SK-N-SH (cell line): ENCODE measurements at regions not wholly inside any gene's neighbourhood (a gene's known extent, or its start where the extent isn't known, plus 50 kb on each side); places are given as distances from the start of the nearest gene placed in this dataset.

Source experiments
- CTCF ChIA-PET: fragments of 300-600, 350-600 bp; formaldehyde crosslinking; extraction: SDS; loops from one replicate; lab custom pipeline; 2021; lab: Yijun Ruan, JAX
- POLR2A ChIA-PET: fragments of 350-600 bp; sonication (Branson Sonifier 250); formaldehyde crosslinking; extraction: SDS; loops from one replicate; lab custom pipeline; 2020; ENCODE audit warnings: antibody characterized with exemption, inconsistent platforms; lab: Yijun Ruan, JAX
- DNase-seq: peaks from one replicate; pipeline ENCODE4 v3.0.0; 2012
- H2AFZ ChIP-seq: fragments of 200-600 bp; sonication (generic); 2 replicates; pipeline ENCODE4 v1.8.1; 2016; ENCODE audit warnings: antibody characterized with exemption, mild to moderate bottlenecking, low read depth
- H3F3A ChIP-seq: fragments of 200-600 bp; sonication (generic); replicated peaks from 2 replicates; pipeline ENCODE3; 2016; ENCODE audit warnings: antibody characterized with exemption, mild to moderate bottlenecking; ENCODE audit not compliant: insufficient read depth
- H3K27ac ChIP-seq, 2 experiments: fragments of 200-500 bp in 1 of 2; fragments of 200-600 bp in 1 of 2; sonication (Bioruptor generic) in 1 of 2; sonication (generic), shearing (Covaris generic) in 1 of 2; 2 replicates each; pipeline versions ENCODE4 v1.5.1 to v1.6.1; 2014 to 2016; ENCODE audit warnings: low read depth in 2 of 2, inconsistent platforms in 1 of 2, low read length in 1 of 2, mild to moderate bottlenecking in 1 of 2, mixed read lengths in 1 of 2
- H3K27me3 ChIP-seq: fragments of 200-600 bp; sonication (generic), shearing (Covaris generic); 2 replicates; pipeline ENCODE4 v1.6.1; 2016; ENCODE audit warnings: mixed run types; ENCODE audit not compliant: insufficient read depth
- H3K36me3 ChIP-seq, 2 experiments: fragments of 200-500 bp in 1 of 2; fragments of 200-600 bp in 1 of 2; sonication (Bioruptor generic) in 1 of 2; sonication (generic) in 1 of 2; replicated peaks in 1 of 2; 2 replicates each; pipeline versions ENCODE3 to v1.5.1; 2014 to 2016; ENCODE audit warnings: low read length in 1 of 2, mild to moderate bottlenecking in 1 of 2; ENCODE audit not compliant: insufficient read depth in 2 of 2, control insufficient read depth in 1 of 2
- H3K4me1 ChIP-seq, 2 experiments: fragments of 200-500 bp in 1 of 2; fragments of 200-600 bp in 1 of 2; sonication (Bioruptor generic) in 1 of 2; sonication (generic), shearing (Covaris generic) in 1 of 2; 2 replicates each; pipeline versions ENCODE4 v1.5.1 to v1.6.1; 2014 to 2016; ENCODE audit warnings: low read depth in 1 of 2, low read length in 1 of 2, mixed run types in 1 of 2; ENCODE audit not compliant: insufficient read depth in 2 of 2, control insufficient read depth in 1 of 2
- H3K4me2 ChIP-seq: fragments of 200-600 bp; sonication (generic), shearing (Covaris generic); 2 replicates; pipeline ENCODE4 v1.6.1; 2017; ENCODE audit warnings: mixed run types
- H3K4me3 ChIP-seq, 2 experiments: fragments of 200-500 bp in 1 of 2; fragments of 200-600 bp in 1 of 2; sonication (Bioruptor generic) in 1 of 2; sonication (generic), shearing (Covaris generic) in 1 of 2; 2 replicates each; pipeline versions ENCODE4 v1.5.1 to v1.8.1; 2014 to 2016; ENCODE audit warnings: low read depth in 2 of 2, inconsistent platforms in 1 of 2, low read length in 1 of 2, mild to moderate bottlenecking in 1 of 2, mixed read lengths in 1 of 2, moderate library complexity in 1 of 2
- H3K79me2 ChIP-seq: fragments of 200-600 bp; sonication (generic); 2 replicates; pipeline ENCODE4 v1.8.1; 2017; ENCODE audit warnings: mild to moderate bottlenecking; ENCODE audit not compliant: insufficient read depth
- H3K9ac ChIP-seq: fragments of 200-600 bp; sonication (generic); 2 replicates; pipeline ENCODE4 v1.6.1; 2017; ENCODE audit warnings: mixed run types
- H3K9me2 ChIP-seq: fragments of 200-600 bp; sonication (generic); 2 replicates; pipeline ENCODE4 v1.6.1; 2017; ENCODE audit warnings: mixed run types
- H3K9me3 ChIP-seq: fragments of 200-600 bp; sonication (generic); 2 replicates; pipeline ENCODE4 v1.6.1; 2017; ENCODE audit warnings: mixed run types, mild to moderate bottlenecking, moderate library complexity
- H4K20me1 ChIP-seq: fragments of 200-600 bp; sonication (generic); 2 replicates; pipeline ENCODE4 v1.6.1; 2017; ENCODE audit warnings: mild to moderate bottlenecking, mixed run types; ENCODE audit not compliant: insufficient read depth
- CHD2 ChIP-seq: fragments of 150-350 bp; IDR thresholded peaks from 2 replicates; pipeline ENCODE4 v1.6.1; 2018; ENCODE audit warnings: low read length; ENCODE audit not compliant: partially characterized antibody
- ELF1 ChIP-seq: IDR thresholded peaks from 2 replicates; pipeline ENCODE4 v1.4.0; 2012
- EZH2phosphoT487 ChIP-seq: fragments of 200-600 bp; sonication (generic); IDR thresholded peaks from 2 replicates; pipeline ENCODE4 v1.6.1; 2017; ENCODE audit warnings: low read depth, mixed run types, mild to moderate bottlenecking, antibody characterized with exemption, moderate library complexity, borderline replicate concordance
- FOXM1 ChIP-seq: IDR thresholded peaks from 2 replicates; pipeline ENCODE4 v1.4.0; 2012; ENCODE audit warnings: low read depth, mild to moderate bottlenecking
- MXI1 ChIP-seq: IDR thresholded peaks from 2 replicates; pipeline ENCODE4 v1.6.1; 2012; ENCODE audit warnings: mild to moderate bottlenecking, low read depth, low read length, improper control_type of control experiment
- POLR2AphosphoS5 ChIP-seq: IDR thresholded peaks from 2 replicates; pipeline ENCODE4 v1.6.1; 2012; ENCODE audit warnings: low read depth, low read length
- RFX5 ChIP-seq: IDR thresholded peaks from 2 replicates; pipeline ENCODE4 v1.6.1; 2012; ENCODE audit warnings: mild to moderate bottlenecking, improper control_type of control experiment, low read length
- SMC3 ChIP-seq: IDR thresholded peaks from 2 replicates; pipeline ENCODE4 v1.6.1; 2012; ENCODE audit warnings: low read depth, low read length, improper control_type of control experiment
- TAF1 ChIP-seq: IDR thresholded peaks from 2 replicates; pipeline ENCODE4 v1.6.1; 2012; ENCODE audit warnings: low read depth, mild to moderate bottlenecking, low read length, moderate library complexity, borderline replicate concordance
- TCF12 ChIP-seq: IDR thresholded peaks from 2 replicates; pipeline ENCODE4 v1.4.0; 2012
- WGBS: methylation state at CpG from one replicate; pipeline ENCODE4 v1.1.6; 2017; ENCODE audit warnings: low lambda C conversion rate; 5-methylcytosine and 5-hydroxymethylcytosine counted together
- TF ChIP-seq, protein P1 (sequence below): IDR thresholded peaks from 2 replicates; pipeline ENCODE4 v1.4.0; 2012; ENCODE audit warnings: low read depth, borderline replicate concordance
- TF ChIP-seq, protein P2 (sequence below): IDR thresholded peaks from 2 replicates; pipeline ENCODE4 v1.6.1; 2012; ENCODE audit warnings: mild to moderate bottlenecking, low read depth, low read length, moderate library complexity
- TF ChIP-seq, protein P3 (sequence below): fragments of 150-350 bp; IDR thresholded peaks from 2 replicates; pipeline ENCODE4 v1.6.1; 2016; ENCODE audit warnings: mild to moderate bottlenecking, low read depth, low read length
- TF ChIP-seq, protein P4 (sequence below): fragments of 150-350 bp; IDR thresholded peaks from 2 replicates; pipeline ENCODE4 v1.6.1; 2017; ENCODE audit warnings: antibody characterized with exemption, low read length, low read depth, borderline replicate concordance
- TF ChIP-seq, protein P5 (sequence below): IDR thresholded peaks from 2 replicates; pipeline ENCODE4 v1.4.0; 2012; ENCODE audit warnings: low read depth

DNA sequence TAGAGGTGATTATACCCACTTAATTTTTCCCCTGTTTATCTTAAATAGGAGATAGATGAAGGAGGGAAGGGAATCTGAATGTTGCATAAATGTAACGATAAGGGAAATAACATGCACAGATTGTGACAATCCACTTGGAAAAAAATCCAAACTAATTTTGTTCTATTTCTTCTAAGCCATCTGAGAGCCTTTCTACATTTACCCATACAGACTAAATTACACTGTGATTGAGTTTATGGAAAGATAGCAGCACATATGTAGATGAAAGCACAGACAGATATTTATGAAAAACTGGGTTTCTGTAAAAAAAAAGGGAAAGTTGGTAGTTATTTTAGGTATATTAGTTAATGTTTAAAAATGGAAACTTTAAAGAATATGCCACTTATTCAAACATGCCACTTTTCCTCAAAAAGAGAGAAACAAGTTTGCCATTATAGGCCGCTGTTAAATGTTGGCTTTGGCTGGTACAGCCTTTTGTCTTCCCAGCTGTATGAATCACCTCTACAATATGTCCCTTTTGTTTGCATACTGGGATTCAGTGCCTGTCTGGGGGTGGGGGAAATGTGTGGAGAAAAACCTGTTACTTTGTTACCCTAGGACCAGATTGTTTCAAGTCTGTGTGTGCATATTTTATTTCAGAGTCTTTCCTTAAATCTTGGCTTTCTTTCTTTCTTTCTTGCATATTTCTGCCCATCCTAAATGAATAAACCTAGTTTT is 470.2 kb upstream of the LMO3 start (continued):
- TF ChIP-seq MXI1 (no peak), POLR2AphosphoS5 (no peak), FOXM1 (no peak)
- TF ChIP-seq, protein P1, sequence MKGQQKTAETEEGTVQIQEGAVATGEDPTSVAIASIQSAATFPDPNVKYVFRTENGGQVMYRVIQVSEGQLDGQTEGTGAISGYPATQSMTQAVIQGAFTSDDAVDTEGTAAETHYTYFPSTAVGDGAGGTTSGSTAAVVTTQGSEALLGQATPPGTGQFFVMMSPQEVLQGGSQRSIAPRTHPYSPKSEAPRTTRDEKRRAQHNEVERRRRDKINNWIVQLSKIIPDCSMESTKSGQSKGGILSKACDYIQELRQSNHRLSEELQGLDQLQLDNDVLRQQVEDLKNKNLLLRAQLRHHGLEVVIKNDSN = no peak
- TF ChIP-seq, protein P2, sequence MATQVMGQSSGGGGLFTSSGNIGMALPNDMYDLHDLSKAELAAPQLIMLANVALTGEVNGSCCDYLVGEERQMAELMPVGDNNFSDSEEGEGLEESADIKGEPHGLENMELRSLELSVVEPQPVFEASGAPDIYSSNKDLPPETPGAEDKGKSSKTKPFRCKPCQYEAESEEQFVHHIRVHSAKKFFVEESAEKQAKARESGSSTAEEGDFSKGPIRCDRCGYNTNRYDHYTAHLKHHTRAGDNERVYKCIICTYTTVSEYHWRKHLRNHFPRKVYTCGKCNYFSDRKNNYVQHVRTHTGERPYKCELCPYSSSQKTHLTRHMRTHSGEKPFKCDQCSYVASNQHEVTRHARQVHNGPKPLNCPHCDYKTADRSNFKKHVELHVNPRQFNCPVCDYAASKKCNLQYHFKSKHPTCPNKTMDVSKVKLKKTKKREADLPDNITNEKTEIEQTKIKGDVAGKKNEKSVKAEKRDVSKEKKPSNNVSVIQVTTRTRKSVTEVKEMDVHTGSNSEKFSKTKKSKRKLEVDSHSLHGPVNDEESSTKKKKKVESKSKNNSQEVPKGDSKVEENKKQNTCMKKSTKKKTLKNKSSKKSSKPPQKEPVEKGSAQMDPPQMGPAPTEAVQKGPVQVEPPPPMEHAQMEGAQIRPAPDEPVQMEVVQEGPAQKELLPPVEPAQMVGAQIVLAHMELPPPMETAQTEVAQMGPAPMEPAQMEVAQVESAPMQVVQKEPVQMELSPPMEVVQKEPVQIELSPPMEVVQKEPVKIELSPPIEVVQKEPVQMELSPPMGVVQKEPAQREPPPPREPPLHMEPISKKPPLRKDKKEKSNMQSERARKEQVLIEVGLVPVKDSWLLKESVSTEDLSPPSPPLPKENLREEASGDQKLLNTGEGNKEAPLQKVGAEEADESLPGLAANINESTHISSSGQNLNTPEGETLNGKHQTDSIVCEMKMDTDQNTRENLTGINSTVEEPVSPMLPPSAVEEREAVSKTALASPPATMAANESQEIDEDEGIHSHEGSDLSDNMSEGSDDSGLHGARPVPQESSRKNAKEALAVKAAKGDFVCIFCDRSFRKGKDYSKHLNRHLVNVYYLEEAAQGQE = no peak

DNA sequence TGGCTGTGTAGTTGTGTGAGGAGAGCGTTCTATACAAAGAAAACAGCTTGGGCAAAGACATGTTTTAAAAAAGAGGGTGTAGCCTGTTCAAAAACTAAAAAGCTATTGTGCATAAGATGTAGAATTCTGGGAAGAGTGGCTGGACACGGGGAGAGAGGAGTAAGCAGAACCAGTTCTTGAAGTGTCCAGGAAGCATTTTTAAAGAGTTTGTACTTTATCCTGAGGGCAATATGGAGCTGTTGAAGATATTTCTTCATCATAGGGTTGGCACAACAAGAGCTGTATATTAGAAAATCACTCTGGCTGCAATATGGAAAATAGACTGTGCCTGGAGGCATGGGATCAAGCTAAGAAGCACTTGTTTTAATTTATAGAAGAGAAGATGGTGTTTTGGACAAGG is 458.9 kb upstream of the LMO3 start:
- H3K27me3 ChIP-seq = no peaks in the 10 kb centered on the region
- POLR2A ChIA-PET = no interaction called here
- TF ChIP-seq, protein P3, sequence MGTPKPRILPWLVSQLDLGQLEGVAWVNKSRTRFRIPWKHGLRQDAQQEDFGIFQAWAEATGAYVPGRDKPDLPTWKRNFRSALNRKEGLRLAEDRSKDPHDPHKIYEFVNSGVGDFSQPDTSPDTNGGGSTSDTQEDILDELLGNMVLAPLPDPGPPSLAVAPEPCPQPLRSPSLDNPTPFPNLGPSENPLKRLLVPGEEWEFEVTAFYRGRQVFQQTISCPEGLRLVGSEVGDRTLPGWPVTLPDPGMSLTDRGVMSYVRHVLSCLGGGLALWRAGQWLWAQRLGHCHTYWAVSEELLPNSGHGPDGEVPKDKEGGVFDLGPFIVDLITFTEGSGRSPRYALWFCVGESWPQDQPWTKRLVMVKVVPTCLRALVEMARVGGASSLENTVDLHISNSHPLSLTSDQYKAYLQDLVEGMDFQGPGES = no peak
- TF ChIP-seq, protein P1 = no peak
- TF ChIP-seq TAF1 = no peak
- TF ChIP-seq SMC3 = no peak
- TF ChIP-seq ELF1 = no peak
- no peak for TF ChIP-seq CHD2
- TF ChIP-seq, protein P2 = no peak
- TF ChIP-seq, protein P4, sequence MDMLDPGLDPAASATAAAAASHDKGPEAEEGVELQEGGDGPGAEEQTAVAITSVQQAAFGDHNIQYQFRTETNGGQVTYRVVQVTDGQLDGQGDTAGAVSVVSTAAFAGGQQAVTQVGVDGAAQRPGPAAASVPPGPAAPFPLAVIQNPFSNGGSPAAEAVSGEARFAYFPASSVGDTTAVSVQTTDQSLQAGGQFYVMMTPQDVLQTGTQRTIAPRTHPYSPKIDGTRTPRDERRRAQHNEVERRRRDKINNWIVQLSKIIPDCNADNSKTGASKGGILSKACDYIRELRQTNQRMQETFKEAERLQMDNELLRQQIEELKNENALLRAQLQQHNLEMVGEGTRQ = no peak
- TF ChIP-seq EZH2phosphoT487 = no peak
- no peak for TF ChIP-seq TCF12
- TF ChIP-seq, protein P5, sequence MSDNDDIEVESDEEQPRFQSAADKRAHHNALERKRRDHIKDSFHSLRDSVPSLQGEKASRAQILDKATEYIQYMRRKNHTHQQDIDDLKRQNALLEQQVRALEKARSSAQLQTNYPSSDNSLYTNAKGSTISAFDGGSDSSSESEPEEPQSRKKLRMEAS = no peak
- no peak for TF ChIP-seq FOXM1
- no peak for TF ChIP-seq RFX5
- no peak for TF ChIP-seq POLR2AphosphoS5

More for the DNA sequence above, 458.9 kb upstream of the LMO3 start:
- WGBS = 24% methylated on average over 2 of the region's 2 CpGs
- Histone ChIP-seq H4K20me1 (no peaks in the 10 kb centered on the region), H3K4me3 (no peak overlapping the region), H3K4me1 (no peaks in the 10 kb centered on the region), H3K9ac (no peak overlapping the region), H3K36me3 (no peaks in the 10 kb centered on the region), H3K27ac (no peak overlapping the region), H3K9me3 (peaks cover 5% of the 10 kb centered on the region; the same call in 1 of the 2 replicates), H3K9me2 (no peaks in the 10 kb centered on the region), H3K4me2 (no peak overlapping the region), H3K79me2 (no peaks in the 10 kb centered on the region), H2AFZ (no peak overlapping the region), H3F3A (no peaks in the 10 kb centered on the region)
- no peak for DNase-seq
- CTCF ChIA-PET = no interaction called here
